DOHH2 (cell line): ENCODE measurements at regions not wholly inside any gene's neighbourhood (a gene's known extent, or its start where the extent isn't known, plus 50 kb on each side); places are given as distances from the start of the nearest gene placed in this dataset.

ENCODE experiments used
- H3F3A ChIP-seq: fragments of 200-600 bp; sonication (generic), shearing (Covaris generic); 2 replicates; pipeline ENCODE4 v1.6.0; 2016; ENCODE audit warnings: antibody characterized with exemption, mild to moderate bottlenecking; ENCODE audit not compliant: control insufficient read depth, insufficient read depth
- H3K27ac ChIP-seq: fragments of 200-600 bp; sonication (generic); 2 replicates; pipeline ENCODE4 v1.5.1; 2014; ENCODE audit warnings: low read depth, mild to moderate bottlenecking, low read length, moderate library complexity
- H3K27me3 ChIP-seq: fragments of 200-600 bp; sonication (generic); 2 replicates; pipeline ENCODE4 v1.6.1; 2014; ENCODE audit warnings: mild to moderate bottlenecking, low read length, mixed read lengths; ENCODE audit not compliant: control insufficient read depth
- H3K36me3 ChIP-seq: fragments of 200-600 bp; sonication (generic); 2 replicates; pipeline ENCODE4 v1.6.1; 2014; ENCODE audit warnings: mild to moderate bottlenecking, low read length, moderate library complexity, mixed read lengths; ENCODE audit not compliant: control insufficient read depth
- H3K4me1 ChIP-seq: fragments of 200-600 bp; sonication (generic); 2 replicates; pipeline ENCODE4 v1.6.1; 2014; ENCODE audit warnings: mild to moderate bottlenecking, low read length, mixed read lengths; ENCODE audit not compliant: control insufficient read depth
- H3K4me2 ChIP-seq: fragments of 200-600 bp; sonication (generic); 2 replicates; pipeline ENCODE4 v1.6.0; 2014; ENCODE audit warnings: mild to moderate bottlenecking, low read length, moderate library complexity
- H3K4me3 ChIP-seq: fragments of 200-600 bp; sonication (generic); 2 replicates; pipeline ENCODE4 v1.5.1; 2014; ENCODE audit warnings: mild to moderate bottlenecking, low read length, mixed read lengths
- H3K79me2 ChIP-seq: fragments of 200-600 bp; sonication (generic); 2 replicates; pipeline ENCODE4 v1.6.1; 2014; ENCODE audit warnings: mild to moderate bottlenecking, low read length, mixed read lengths; ENCODE audit not compliant: control insufficient read depth
- H3K9me2 ChIP-seq: fragments of 200-600 bp; sonication (generic); replicated peaks from 2 replicates; pipeline ENCODE4 v1.6.1; 2014; ENCODE audit warnings: mild to moderate bottlenecking, low read length, mixed read lengths; ENCODE audit not compliant: control insufficient read depth
- H3K9me3 ChIP-seq: fragments of 200-600 bp; sonication (generic); 2 replicates; pipeline ENCODE4 v1.6.1; 2014; ENCODE audit warnings: antibody characterized with exemption, low read length, mixed read lengths; ENCODE audit not compliant: control insufficient read depth, insufficient read depth
- H4K20me1 ChIP-seq: fragments of 200-600 bp; sonication (generic); 2 replicates; pipeline ENCODE4 v1.6.0; 2014; ENCODE audit warnings: low read depth, mild to moderate bottlenecking, antibody characterized with exemption, low read length, moderate library complexity; ENCODE audit not compliant: control insufficient read depth, insufficient read depth
- EZH2phosphoT487 ChIP-seq: fragments of 200-600 bp; sonication (generic); IDR thresholded peaks from 2 replicates; pipeline ENCODE4 v1.6.1; 2017; ENCODE audit warnings: borderline replicate concordance, mild to moderate bottlenecking, antibody characterized with exemption, low read length, moderate library complexity, mixed read lengths
- TF ChIP-seq, protein P1 (sequence below): fragments of 200-600 bp; sonication (generic); IDR thresholded peaks from one replicate; pipeline ENCODE4 v1.5.1; 2014; ENCODE audit warnings: antibody characterized with exemption, mild to moderate bottlenecking, low read depth, low read length; ENCODE audit not compliant: poor library complexity, severe bottlenecking

DNA sequence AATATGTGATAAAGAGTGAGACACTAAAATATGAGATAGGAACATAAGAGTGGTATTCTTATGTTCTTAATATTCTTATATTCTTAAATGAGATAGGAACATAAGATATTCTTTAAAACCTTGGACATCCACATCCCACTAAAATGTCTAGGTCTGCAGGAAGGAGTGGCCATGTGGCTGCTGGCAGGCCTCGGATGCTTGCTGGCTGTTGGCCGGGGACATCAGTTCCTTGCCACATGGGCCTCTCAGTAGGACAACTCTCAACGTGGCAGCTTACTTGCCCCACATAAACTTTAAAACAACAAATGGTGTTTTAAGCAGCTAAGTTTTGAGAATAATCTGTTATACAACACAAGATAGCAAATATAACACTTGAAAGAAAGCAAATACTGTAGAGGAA, 240.1 kb downstream of the CASP12 start:
- no peaks in the 10 kb centered on the region for H3K9me2 ChIP-seq
- H3F3A ChIP-seq, result no peaks in the 10 kb centered on the region
- H3K4me2 ChIP-seq, result no peak overlapping the region
- no peaks in the 10 kb centered on the region for H3K27me3 ChIP-seq
- no peaks in the 10 kb centered on the region for H3K36me3 ChIP-seq
- H3K4me1 ChIP-seq, result no peaks in the 10 kb centered on the region
- H3K4me3 ChIP-seq, result no peak overlapping the region
- H3K79me2 ChIP-seq, result no peaks in the 10 kb centered on the region
- no peak for TF ChIP-seq EZH2phosphoT487
- TF ChIP-seq, protein P1, sequence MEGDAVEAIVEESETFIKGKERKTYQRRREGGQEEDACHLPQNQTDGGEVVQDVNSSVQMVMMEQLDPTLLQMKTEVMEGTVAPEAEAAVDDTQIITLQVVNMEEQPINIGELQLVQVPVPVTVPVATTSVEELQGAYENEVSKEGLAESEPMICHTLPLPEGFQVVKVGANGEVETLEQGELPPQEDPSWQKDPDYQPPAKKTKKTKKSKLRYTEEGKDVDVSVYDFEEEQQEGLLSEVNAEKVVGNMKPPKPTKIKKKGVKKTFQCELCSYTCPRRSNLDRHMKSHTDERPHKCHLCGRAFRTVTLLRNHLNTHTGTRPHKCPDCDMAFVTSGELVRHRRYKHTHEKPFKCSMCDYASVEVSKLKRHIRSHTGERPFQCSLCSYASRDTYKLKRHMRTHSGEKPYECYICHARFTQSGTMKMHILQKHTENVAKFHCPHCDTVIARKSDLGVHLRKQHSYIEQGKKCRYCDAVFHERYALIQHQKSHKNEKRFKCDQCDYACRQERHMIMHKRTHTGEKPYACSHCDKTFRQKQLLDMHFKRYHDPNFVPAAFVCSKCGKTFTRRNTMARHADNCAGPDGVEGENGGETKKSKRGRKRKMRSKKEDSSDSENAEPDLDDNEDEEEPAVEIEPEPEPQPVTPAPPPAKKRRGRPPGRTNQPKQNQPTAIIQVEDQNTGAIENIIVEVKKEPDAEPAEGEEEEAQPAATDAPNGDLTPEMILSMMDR, result no peak
- no peak overlapping the region for H3K27ac ChIP-seq
- H4K20me1 ChIP-seq, result no peaks in the 10 kb centered on the region
- H3K9me3 ChIP-seq, result no peaks in the 10 kb centered on the region

DNA sequence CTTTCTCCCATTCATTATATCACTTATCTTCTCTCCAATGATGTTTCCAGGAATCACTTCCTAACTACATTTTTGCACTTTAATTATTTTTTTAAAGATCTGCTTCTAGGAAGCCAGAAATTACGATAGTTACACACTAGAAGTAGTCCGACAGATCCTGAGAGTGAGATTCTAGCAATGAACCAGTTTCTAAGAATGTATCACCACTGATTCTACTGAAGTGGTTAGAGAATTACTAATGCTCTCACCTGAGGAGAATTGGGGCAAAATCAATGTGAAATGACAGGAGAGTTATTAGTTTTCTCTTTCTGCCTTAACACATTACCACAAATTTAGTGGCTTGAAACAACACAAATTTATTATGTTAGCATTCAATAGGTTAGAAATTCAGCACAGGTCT, 241.2 kb downstream of the CASP12 start:
- Histone ChIP-seq H3K4me2 (no peak overlapping the region), H3K79me2 (no peaks in the 10 kb centered on the region), H3K36me3 (no peaks in the 10 kb centered on the region), H3K27me3 (no peaks in the 10 kb centered on the region), H3K4me1 (no peaks in the 10 kb centered on the region), H3K9me3 (no peaks in the 10 kb centered on the region), H3K27ac (no peak overlapping the region), H4K20me1 (no peaks in the 10 kb centered on the region), H3K4me3 (no peak overlapping the region), H3K9me2 (no peaks in the 10 kb centered on the region), H3F3A (no peaks in the 10 kb centered on the region)
- TF ChIP-seq EZH2phosphoT487, result no peak
- TF ChIP-seq, protein P1, result no peak

DNA sequence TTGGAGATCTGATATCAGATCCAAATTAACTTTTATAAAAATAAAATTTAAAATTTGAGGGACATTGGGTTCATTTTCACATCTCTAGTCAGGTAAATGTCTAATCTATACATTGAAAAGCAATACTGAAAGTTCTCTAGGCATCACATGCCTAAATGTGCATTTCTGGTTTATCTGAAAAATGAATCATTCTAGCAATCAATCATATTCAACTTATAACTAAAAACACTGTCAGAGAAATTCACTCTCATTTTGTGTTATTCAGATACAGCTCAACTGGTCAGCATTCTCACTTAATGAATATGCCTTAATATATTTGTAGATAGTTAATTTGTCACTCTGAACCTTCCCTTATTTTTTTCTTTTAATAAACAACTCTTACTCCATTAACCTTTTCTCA, 243.2 kb downstream of the CASP12 start:
- H4K20me1 ChIP-seq, result no peaks in the 10 kb centered on the region
- H3F3A ChIP-seq, result no peaks in the 10 kb centered on the region
- TF ChIP-seq EZH2phosphoT487, result no peak
- TF ChIP-seq, protein P1, result no peak
- no peak overlapping the region for H3K27ac ChIP-seq
- no peaks in the 10 kb centered on the region for H3K9me2 ChIP-seq
- H3K4me2 ChIP-seq, result no peak overlapping the region
- peaks cover 5% of the 10 kb centered on the region; the same call in 1 of the 2 replicates for H3K9me3 ChIP-seq
- no peaks in the 10 kb centered on the region for H3K4me1 ChIP-seq
- no peak overlapping the region for H3K4me3 ChIP-seq
- H3K79me2 ChIP-seq, result no peaks in the 10 kb centered on the region
- H3K27me3 ChIP-seq, result no peaks in the 10 kb centered on the region
- no peaks in the 10 kb centered on the region for H3K36me3 ChIP-seq
